CD1c-positive myeloid dendritic cell (primary cell): ENCODE measurements at regions not wholly inside any gene's neighbourhood (a gene's known extent, or its start where the extent isn't known, plus 50 kb on each side); places are given as distances from the start of the nearest gene placed in this dataset.

ENCODE experiments used
- DNase-seq: peaks from one replicate; pipeline ENCODE4 v3.0.0-alpha.2; 2016; ENCODE audit errors: extremely low spot score

DNA sequence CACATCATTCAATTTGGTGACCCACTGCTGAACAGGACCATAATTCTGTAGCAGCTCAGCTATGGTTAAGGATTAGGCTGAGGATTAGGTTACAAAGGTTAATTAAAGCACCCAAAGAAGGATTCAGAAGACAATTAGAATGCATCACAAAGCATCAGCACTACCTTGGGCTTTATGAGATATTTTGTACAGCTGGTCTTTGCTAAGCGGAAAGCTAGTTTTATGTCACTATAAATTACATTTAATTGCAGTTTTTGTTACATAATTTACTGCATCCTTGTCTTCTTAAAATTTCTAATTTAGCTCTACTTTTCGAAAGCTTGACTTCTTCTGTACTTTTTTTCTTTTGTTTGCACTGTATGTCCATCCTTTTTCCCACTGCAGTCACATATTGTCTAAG is 711.5 kb downstream of the RPS29 start:
- no peak for DNase-seq

GRCh38 chr14:48857366-48857765 is 728.8 kb downstream of the RPS29 start:
- DNase-seq: no peak

GRCh38 chr14:48853159-48853558 is 733.0 kb downstream of the RPS29 start:
- no peak for DNase-seq

GRCh38 chr14:48849741-48850322 is 736.3 kb downstream of the RPS29 start:
- no peak for DNase-seq

DNA sequence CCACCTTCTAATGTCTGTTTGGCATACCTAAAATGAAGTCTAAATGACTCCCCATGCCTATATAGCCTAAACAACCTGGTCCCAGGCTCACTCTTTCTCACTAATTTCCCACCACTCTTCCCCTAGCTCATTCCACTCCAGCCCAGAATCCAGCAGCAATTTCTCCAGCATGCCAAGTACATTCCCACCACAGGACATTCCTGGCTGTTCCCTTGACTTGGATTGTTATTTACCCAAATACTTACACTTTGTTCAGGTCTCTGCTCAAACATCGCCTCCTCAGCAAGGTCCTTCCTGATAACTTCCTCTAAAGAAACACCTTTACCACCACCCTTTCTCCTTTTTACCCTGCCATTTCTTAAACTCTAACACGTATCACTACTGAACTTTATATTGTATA is 743.4 kb downstream of the RPS29 start:
- no peak for DNase-seq

- no peak for DNase-seq
Measured at GRCh38 chr14:48826058-48826457, 760.1 kb downstream of the RPS29 start.

DNA sequence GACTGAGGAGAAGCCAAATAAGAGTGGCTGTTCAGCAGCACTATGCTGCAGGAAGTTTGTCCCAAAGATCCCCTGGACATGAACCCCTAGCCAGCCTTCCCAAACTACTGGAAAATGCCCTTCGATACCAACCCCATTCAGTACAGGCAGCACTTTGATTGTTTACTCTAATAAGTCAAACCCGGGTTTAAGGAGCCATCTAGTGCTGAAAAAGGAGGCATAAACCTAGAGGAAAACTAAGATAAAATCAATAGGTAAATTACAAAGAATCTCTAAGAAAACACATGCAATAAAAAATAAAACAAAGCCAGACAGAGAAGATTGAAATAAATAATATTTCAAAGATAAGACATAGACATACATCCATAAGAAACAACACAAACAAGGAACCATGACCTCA is 771.6 kb downstream of the RPS29 start:
- no peak for DNase-seq

GRCh38 chr14:48805315-48805714 is 780.9 kb downstream of the RPS29 start:
- DNase-seq: no peak

- DNase-seq: no peak
Measured at GRCh38 chr14:48792376-48793024, 793.7 kb downstream of the RPS29 start.

DNA sequence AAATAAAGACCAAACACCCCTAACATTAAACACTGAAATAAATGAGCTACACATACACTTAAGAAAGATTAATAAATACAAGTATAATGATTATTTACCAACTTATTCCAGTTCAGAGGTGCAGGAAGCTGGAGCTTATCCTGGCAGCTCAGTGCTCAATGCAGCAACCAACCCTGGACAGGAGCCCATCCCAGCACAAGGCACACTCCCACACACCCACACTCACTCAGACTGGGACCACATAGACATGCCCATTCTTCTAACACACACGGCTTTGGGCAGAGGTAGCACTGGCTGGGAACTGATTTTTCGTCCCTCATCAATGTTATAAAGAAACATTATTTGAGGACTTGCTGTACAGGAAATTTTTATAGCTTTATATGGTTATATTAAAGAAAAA is 797.4 kb downstream of the RPS29 start:
- no peak for DNase-seq

GRCh38 chr14:48786498-48786897 is 799.7 kb downstream of the RPS29 start:
- no peak for DNase-seq

DNA sequence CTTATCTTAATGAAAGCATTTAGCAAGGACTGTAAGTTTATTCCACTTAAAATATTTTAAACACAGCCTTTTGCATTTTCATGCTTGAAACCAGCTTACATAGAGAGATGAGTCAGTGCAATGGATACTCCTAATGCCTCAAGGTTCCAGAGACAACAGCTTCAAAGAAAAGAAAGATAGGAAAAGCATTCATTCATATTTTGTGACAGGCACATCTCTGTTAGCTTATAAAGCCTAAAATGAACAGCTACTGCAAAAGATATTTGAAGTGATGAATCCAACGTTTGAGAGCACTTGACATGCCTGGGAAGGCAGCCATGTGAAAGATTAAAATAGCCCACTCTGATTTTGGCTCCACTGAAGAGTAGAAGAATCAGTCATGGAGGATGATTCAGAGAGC is 814.5 kb downstream of the RPS29 start:
- DNase-seq: no peak

GRCh38 chr14:48751293-48751692 is 834.9 kb downstream of the RPS29 start:
- DNase-seq: no peak

DNA sequence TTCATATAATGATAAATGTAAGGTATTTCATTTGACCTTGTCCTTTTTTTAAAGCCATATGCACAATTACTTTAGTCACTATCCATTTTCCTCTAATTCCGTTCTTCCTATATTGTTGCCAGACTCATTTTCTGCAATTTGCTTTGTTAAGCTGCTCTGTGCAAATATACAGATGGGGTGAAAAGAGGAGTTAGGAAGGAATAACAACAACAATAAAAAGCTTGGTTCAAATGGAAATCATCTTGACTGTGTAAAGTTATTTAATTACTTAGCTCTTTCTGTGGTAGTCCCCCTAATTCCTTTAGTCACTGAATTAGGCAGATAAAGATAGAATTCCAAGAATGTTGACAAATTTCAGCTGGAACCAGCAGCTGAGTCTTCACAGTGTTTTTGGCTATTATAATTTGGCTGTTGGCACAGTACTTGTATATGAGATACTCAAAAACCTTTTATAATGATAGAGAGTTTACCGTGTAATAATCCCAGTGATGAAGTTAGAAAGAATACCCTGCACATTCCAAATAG is 838.0 kb downstream of the RPS29 start:
- DNase-seq: no peak

- DNase-seq: no peak
Measured at GRCh38 chr14:48747561-48748089, 838.6 kb downstream of the RPS29 start.

DNA sequence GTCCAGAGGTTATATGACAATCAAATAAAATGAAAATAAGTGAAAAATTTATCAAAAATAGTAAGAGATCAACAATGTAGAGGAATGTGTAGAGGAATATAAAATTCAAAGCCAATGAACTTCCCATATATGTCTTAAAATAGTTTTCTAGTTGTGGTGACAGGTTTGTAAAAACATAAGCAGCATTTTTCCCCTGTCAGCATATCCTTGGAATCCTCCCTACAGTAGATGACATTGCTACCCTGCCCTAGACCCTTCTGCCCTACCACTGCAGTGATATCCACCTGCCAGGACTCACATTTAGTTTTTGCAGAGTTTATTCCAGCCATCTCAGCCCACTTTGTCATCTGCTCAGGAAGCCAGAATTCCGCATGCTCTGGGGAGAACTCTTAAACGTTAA is 842.0 kb downstream of the RPS29 start:
- no peak for DNase-seq

- DNase-seq: no peak
Measured at GRCh38 chr14:48738186-48738925, 847.8 kb downstream of the RPS29 start.

- DNase-seq: no peak
Measured at GRCh38 chr14:48735607-48736006, 850.6 kb downstream of the RPS29 start.

- DNase-seq: no peak
Measured at GRCh38 chr14:48731260-48731659, 854.9 kb downstream of the RPS29 start.

- no peak for DNase-seq
Measured at GRCh38 chr14:48726080-48726642, 860.0 kb downstream of the RPS29 start.

DNA sequence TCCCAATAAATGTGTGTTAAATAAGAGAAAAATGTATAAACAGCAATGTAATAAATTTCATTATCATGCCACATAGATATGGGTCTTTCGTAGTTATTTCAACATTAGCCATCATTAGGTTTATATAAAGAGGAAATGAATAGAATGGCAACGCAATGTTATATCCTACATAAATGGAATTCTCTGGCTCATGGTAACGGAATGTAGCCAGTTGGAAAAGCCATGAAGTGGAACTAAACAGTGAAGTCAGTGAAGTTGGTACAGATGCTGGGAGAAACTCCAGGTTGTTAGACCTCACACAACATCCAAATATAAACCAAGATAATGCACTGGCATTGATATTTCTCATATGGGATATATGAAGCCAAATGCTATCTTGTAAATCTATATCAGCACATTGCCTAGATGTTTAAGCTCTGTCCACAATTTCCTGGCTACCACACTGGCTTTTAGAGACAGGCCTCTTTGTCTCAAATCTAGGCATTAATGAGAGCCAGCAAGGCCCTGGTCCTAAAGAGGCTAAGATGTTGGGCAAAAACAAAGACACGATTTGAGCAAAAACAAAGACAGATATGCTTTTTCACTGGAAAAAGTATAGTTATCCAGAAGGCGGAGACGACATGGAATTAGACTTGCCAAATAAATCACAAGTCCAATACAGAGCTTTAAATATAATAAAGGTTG is 861.0 kb downstream of the RPS29 start:
- no peak for DNase-seq
